ENCODE measurements at regions not wholly inside any gene's neighbourhood (a gene's known extent, or its start where the extent isn't known, plus 50 kb on each side); places are given as distances from the start of the nearest gene placed in this dataset.

DNA sequence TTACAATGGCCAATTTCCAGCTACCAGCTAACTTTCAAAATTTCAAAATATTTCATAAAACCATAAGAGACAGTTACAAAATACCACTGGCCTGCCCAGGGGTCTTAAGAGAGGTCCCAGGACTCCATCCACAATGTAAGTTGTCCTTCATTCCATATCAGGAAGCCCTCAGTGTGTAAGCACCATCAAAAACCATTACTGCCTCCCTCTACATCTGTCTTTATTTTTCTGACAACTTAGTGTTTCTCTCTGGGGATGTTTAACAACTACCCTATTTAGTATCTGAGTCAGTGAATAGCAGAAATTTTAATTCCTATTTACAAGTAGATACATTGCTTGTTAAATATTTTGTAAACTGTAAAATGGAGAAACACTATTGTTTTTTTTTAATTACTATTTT lies 339.3 kb upstream of the ADAMTS5 start:
- TF ChIP-seq POLR2A (IDR thresholded peaks at IDR 0.05), result no peak
- TF ChIP-seq CTCF (IDR thresholded peaks at IDR 0.05), result no peak
